IgD-negative memory B cell (primary cell): ENCODE measurements at regions not wholly inside any gene's neighbourhood (a gene's known extent, or its start where the extent isn't known, plus 50 kb on each side); places are given as distances from the start of the nearest gene placed in this dataset.

Source experiments
- H3K27ac Mint-ChIP-seq, 3 donors: one replicate each; pipeline ENCODE4 v1.8.0; 2020 to 2022; ENCODE audit warnings: mild to moderate bottlenecking in 3 of 3, mixed read lengths in 3 of 3, moderate library complexity in 1 of 3
- H3K27me3 Mint-ChIP-seq: one replicate; pipeline ENCODE4 v1.8.0; 2021; ENCODE audit warnings: mixed read lengths
- H3K36me3 Mint-ChIP-seq: one replicate; pipeline ENCODE4 v1.8.0; 2020; ENCODE audit warnings: mild to moderate bottlenecking, mixed read lengths
- H3K4me1 Mint-ChIP-seq, 3 donors: one replicate each; pipeline ENCODE4 v1.8.0; 2020 to 2022; ENCODE audit warnings: mixed read lengths in 3 of 3, mild to moderate bottlenecking in 1 of 3
- H3K4me3 Mint-ChIP-seq, 4 donors: one replicate each; pipeline ENCODE4 v1.8.0; 2020 to 2022; ENCODE audit warnings: mild to moderate bottlenecking in 4 of 4, mixed read lengths in 4 of 4, moderate library complexity in 3 of 4
- H3K9me3 Mint-ChIP-seq, 3 donors: one replicate each; pipeline ENCODE4 v1.8.0; 2020 to 2021; ENCODE audit warnings: mixed read lengths in 3 of 3, mild to moderate bottlenecking in 1 of 3

DNA sequence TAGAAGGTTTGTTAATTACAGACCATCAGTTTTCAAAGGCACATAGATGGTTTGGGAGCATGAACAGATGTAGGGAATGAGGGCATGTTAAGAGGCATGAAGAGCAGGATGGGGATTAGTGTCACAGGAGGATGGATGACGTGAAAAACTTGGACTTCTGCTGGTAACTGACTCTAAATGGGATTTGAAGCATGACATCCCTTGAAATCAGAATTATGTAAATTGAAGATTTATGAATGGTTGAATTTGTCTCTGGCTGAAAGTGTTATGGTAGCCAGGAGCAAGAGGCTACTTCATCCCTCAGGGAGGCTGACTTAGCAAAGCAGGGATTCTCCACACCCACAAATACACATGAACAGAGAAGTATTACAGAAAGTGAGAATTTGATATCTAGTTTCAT lies 454.6 kb downstream of the MAGEB5 start:
- Mint-ChIP-seq H3K4me1 (no peaks in the 10 kb centered on the region), H3K9me3 (peaks cover 0 to 7% (median 6%) of the 10 kb centered on the region in 3 donors), H3K4me3 (no peak overlapping the region), H3K27ac (no peak overlapping the region), H3K36me3 (no peaks in the 10 kb centered on the region), H3K27me3 (no peaks in the 10 kb centered on the region)

DNA sequence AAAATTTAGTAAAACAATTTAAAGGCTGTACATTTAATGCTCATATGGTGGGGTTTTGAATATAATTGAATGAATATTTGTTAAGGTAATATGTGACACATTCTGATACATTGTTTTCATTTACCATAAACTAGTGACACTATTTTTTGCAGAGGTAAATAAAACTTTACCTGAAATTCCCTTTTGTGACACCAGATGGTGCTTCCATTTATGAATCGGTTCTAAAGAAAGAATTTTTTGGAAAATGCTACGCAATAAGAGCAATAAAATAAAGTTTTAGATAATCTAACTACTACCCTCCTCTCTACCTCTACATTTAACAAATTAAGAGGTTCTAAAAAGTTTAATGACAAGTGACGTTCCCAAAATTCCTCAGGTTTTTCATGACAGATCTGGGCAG lies 448.9 kb downstream of the MAGEB5 start:
- no peak overlapping the region for H3K27ac Mint-ChIP-seq
- no peaks in the 10 kb centered on the region for H3K4me1 Mint-ChIP-seq
- H3K27me3 Mint-ChIP-seq, result no peaks in the 10 kb centered on the region
- H3K4me3 Mint-ChIP-seq, result no peak overlapping the region
- H3K36me3 Mint-ChIP-seq, result no peaks in the 10 kb centered on the region
- H3K9me3 Mint-ChIP-seq, result peaks cover 0 to 4% (median 2%) of the 10 kb centered on the region in 3 donors

DNA sequence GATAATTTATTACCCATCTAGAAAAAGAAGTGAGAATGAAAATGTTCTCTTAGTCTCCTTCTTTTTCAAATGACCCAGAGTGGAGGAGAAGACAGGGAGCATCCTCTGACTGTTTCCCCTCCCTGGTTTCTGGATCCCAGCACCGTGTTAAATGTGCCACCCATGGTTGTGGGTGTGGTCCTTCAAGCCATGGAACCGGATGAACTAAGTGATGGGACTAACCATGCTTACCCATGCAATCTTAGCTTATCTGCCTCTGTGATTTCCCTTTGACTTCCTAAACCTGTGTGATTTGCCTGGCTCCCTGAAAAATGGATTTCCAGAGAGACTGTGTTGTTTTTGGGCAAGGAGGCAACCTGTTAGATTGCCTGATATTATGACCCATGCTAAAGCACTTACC lies 437.1 kb downstream of the MAGEB5 start:
- no peak overlapping the region for H3K4me3 Mint-ChIP-seq
- H3K4me1 Mint-ChIP-seq, result no peaks in the 10 kb centered on the region
- H3K27me3 Mint-ChIP-seq, result no peaks in the 10 kb centered on the region
- no peaks in the 10 kb centered on the region for H3K36me3 Mint-ChIP-seq
- peaks cover 2 to 7% (median 6%) of the 10 kb centered on the region in 3 donors for H3K9me3 Mint-ChIP-seq
- no peak overlapping the region for H3K27ac Mint-ChIP-seq

DNA sequence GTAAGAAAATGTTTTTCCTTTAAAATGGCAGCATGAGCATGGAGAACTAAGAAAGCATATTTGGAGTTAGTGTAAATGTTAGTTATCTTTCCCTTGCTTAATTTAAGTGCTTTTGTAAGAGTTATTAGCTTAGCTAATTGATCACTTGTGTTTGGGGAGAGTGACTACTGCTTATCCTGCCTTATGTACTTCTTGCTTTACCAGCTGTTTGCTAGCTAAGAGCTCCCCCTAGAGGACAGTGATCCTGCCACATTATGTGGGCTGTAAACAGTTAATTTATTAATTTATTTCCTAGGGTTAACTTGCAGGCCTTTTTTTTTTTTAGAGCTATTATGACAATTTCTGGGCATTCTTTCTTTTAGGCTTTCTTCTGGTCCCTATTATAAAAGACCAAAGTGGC lies 435.8 kb downstream of the MAGEB5 start:
- no peaks in the 10 kb centered on the region for H3K36me3 Mint-ChIP-seq
- H3K9me3 Mint-ChIP-seq, result peaks cover 2 to 7% (median 6%) of the 10 kb centered on the region in 3 donors
- no peaks in the 10 kb centered on the region for H3K4me1 Mint-ChIP-seq
- H3K27ac Mint-ChIP-seq, result no peak overlapping the region
- H3K4me3 Mint-ChIP-seq, result no peak overlapping the region
- no peaks in the 10 kb centered on the region for H3K27me3 Mint-ChIP-seq

DNA sequence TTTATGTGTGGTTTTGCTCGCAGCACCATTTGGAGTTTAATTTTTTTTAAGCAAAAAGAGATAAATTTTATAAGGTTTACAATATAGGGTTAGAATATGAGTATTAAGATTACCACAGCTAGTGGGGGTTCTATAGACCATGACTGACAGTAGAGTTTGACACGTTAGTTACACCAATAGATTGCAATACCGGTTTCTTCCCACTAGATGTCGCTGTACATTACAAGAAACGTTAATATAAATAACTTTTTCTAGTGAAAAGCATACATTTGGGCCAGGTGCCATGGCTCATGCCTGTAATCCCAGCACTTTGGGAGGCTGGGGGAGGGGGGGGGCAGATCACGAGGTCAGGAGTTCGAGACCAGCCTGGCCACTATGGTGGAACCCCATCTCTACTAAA lies 433.6 kb downstream of the MAGEB5 start:
- Mint-ChIP-seq H3K27me3 (no peaks in the 10 kb centered on the region), H3K36me3 (no peaks in the 10 kb centered on the region), H3K9me3 (peaks cover 4 to 6% (median 6%) of the 10 kb centered on the region in 3 donors), H3K27ac (no peak overlapping the region), H3K4me3 (no peak overlapping the region), H3K4me1 (peaks cover 0 to 1% (median 0%) of the 10 kb centered on the region in 3 donors)

DNA sequence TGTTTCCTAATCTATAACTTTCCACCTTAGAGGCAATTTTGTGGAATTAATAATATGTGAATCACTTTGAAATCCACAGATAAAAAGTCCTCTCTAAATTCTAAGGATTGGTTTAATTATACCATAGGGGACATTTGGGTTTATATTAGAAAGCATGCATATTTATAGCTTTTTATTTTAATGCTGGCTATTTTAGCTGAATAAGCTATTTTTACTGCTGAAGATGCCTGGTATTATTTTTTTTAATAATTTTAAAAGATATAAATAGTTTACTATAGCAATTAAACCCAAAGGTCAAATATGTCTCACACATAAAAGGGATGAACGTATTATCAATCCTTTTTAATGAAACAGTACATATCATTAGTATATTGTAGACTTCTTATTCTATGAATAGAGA lies 415.4 kb downstream of the MAGEB5 start:
- Mint-ChIP-seq H3K4me3 (no peak overlapping the region), H3K4me1 (no peaks in the 10 kb centered on the region), H3K36me3 (no peaks in the 10 kb centered on the region), H3K9me3 (no peaks in the 10 kb centered on the region), H3K27me3 (no peaks in the 10 kb centered on the region), H3K27ac (no peak overlapping the region)

DNA sequence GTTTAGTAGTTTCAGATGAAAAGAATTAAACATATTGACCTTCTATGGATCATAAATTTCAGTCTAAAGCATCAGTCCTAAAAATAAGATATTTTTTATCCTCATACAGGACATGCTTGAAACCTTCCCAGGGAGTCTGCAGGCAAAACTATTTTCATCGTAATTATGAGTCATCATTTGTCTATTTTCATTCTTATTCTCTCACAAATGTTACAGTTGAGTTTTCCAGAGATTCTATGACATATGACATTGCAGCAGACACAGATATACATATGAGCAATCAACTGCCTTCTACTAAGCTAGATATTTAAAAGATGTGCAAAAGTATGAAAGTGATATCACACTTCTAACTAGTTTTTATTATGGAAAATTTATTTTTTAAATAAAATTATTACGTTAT lies 398.0 kb downstream of the MAGEB5 start:
- Mint-ChIP-seq H3K27ac (no peak overlapping the region), H3K9me3 (peaks cover 0 to 4% (median 0%) of the 10 kb centered on the region in 3 donors), H3K27me3 (no peaks in the 10 kb centered on the region), H3K36me3 (no peaks in the 10 kb centered on the region), H3K4me3 (no peak overlapping the region), H3K4me1 (no peaks in the 10 kb centered on the region)

DNA sequence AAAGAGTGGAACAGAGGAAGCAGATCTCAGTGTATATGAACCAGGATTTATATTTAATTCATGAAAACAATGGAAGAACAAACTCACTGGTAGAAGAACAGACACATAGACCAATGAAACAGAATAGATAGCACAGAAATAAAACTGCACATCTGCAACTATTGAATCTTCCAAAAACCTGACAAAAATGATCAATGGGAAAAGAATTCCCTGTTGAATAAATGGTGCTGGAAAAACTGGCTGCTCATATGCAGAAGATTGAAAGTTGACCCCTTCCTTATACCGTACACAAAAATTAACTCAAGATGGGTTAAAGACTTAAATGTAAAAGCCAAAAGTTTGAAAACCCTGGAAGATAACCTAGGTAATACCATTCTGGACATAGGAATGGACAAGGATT lies 391.0 kb downstream of the MAGEB5 start:
- H3K27ac Mint-ChIP-seq, result no peak overlapping the region
- no peaks in the 10 kb centered on the region for H3K4me1 Mint-ChIP-seq
- H3K4me3 Mint-ChIP-seq, result no peak overlapping the region
- H3K27me3 Mint-ChIP-seq, result no peaks in the 10 kb centered on the region
- peaks cover 0 to 2% (median 0%) of the 10 kb centered on the region in 3 donors for H3K9me3 Mint-ChIP-seq
- H3K36me3 Mint-ChIP-seq, result no peaks in the 10 kb centered on the region

DNA sequence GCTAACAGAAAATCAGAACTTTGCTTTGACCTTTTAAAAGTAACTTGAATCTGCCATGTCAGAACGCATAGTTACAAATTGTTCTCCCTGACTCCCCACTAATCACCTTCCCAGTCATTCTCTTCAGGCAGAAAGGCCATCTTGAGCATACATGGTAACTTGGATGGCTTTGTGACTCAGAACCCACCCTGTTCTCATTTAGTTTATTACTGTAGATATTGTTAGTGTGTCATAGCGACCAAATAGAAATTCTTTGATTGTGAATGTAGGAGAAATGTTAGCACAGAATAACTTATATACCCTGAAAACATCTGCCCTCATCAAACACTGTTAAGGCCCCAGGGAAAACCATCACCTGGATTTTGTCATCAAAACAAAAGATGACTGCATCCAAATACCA lies 382.0 kb downstream of the MAGEB5 start:
- Mint-ChIP-seq H3K27me3 (no peaks in the 10 kb centered on the region), H3K4me3 (no peak overlapping the region), H3K4me1 (no peaks in the 10 kb centered on the region), H3K9me3 (peaks cover 0 to 2% (median 0%) of the 10 kb centered on the region in 3 donors), H3K27ac (no peak overlapping the region), H3K36me3 (no peaks in the 10 kb centered on the region)

DNA sequence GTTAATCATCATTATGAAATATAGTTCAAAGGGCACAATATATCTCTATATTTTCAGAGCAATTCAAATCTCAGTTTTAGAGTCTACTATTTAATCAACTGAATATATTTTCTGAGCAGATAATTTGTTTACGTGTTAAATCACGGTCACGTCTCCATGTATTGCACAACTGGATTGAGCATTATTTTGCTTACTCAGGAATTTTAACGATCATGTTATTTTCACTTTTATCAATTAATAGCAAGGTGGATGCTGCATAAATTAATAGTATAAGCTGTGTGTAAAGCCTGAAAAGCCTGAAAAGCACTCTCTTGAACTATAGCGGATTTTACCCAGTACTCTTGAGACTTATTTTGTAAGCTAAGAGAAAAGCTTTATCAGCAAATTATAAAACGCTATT lies 374.9 kb downstream of the MAGEB5 start:
- Mint-ChIP-seq H3K4me1 (no peaks in the 10 kb centered on the region), H3K27me3 (no peaks in the 10 kb centered on the region), H3K36me3 (no peaks in the 10 kb centered on the region), H3K27ac (no peak overlapping the region), H3K4me3 (no peak overlapping the region), H3K9me3 (peaks cover 0 to 3% (median 0%) of the 10 kb centered on the region in 3 donors)

DNA sequence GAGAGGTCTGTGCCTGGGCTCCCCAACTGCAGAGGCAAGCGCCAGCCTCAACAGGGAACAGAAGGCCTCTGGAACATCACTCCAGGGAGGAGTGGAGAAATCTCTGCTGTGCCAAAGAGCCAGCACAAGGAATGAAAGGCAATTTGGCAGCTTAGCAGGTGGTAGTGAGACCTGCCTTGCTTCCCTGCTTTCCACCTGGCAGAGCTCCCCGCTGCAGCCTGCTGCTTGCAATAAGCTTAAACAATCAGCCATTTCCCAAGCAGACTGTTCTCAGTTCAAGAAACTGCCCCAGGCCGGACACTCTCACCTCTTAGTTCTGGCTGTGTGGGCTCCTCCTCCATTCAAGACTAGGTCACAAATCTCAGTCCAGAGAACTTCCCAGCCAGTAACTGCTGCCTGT lies 370.6 kb downstream of the MAGEB5 start:
- H3K36me3 Mint-ChIP-seq, result no peaks in the 10 kb centered on the region
- H3K9me3 Mint-ChIP-seq, result peaks cover 0 to 5% (median 3%) of the 10 kb centered on the region in 3 donors
- no peaks in the 10 kb centered on the region for H3K4me1 Mint-ChIP-seq
- H3K27me3 Mint-ChIP-seq, result no peaks in the 10 kb centered on the region
- H3K4me3 Mint-ChIP-seq, result no peak overlapping the region
- no peak overlapping the region for H3K27ac Mint-ChIP-seq

DNA sequence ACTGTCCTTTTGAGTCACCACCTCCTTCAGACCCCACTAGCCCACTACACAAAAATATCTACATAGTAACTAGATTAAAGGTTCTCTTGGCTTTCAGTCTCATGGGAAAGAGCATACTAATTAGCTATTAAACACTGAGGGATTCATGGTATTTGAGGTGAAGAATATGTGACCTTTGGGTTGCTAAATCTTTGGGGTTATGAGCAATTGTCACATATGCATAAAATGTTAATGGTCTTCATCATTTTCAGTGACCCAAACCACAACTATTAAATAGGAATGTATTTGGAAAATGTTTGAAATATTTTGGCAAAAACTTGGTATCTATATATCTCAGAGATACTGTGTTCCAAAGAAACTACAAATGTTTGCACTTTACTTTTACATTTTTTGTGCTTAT lies 365.1 kb downstream of the MAGEB5 start:
- no peak overlapping the region for H3K27ac Mint-ChIP-seq
- no peaks in the 10 kb centered on the region for H3K4me1 Mint-ChIP-seq
- no peak overlapping the region for H3K4me3 Mint-ChIP-seq
- no peaks in the 10 kb centered on the region for H3K27me3 Mint-ChIP-seq
- no peaks in the 10 kb centered on the region for H3K36me3 Mint-ChIP-seq
- peaks cover 3 to 7% (median 5%) of the 10 kb centered on the region in 3 donors for H3K9me3 Mint-ChIP-seq

DNA sequence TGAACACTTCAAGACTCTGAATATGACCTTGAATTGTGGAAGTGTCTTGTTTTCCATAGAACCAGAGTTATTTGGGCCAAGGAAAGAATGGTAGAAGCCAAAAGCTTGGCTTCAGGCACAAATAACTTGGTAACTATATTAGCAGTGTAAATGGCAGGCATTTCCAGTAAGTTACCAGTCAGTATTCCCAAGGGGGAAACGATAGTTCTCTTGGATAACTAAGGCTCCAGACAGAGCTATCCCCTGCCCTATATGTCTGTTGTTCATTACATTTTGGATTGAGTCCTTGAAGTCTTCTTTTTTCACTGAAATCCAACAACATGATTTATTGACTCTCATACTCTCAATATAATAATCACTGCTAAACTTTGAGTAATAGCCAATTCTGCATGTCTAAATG lies 364.1 kb downstream of the MAGEB5 start:
- H3K4me3 Mint-ChIP-seq, result no peak overlapping the region
- H3K9me3 Mint-ChIP-seq, result peaks cover 3 to 7% (median 5%) of the 10 kb centered on the region in 3 donors
- H3K27me3 Mint-ChIP-seq, result no peaks in the 10 kb centered on the region
- no peaks in the 10 kb centered on the region for H3K4me1 Mint-ChIP-seq
- H3K36me3 Mint-ChIP-seq, result no peaks in the 10 kb centered on the region
- no peak overlapping the region for H3K27ac Mint-ChIP-seq

DNA sequence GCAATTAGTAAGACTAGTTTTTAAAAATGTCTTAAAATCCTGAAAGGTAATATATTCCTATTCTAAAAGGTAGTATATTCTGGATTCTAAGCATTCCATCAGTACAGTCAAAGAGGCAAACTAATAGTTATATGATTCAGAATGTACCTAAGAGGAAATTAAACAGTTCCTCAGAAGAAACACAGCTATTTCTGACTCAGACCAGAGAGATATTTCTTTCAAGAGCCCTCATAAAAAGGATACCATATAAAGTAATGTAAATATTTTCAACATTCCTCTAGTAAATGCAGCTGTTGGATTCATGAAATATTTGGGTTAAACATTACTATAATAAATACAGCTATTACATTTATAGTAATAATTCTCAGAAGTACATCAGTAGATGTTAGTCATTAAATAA lies 358.3 kb downstream of the MAGEB5 start:
- Mint-ChIP-seq H3K27ac (no peak overlapping the region), H3K27me3 (no peaks in the 10 kb centered on the region), H3K4me3 (no peak overlapping the region), H3K36me3 (no peaks in the 10 kb centered on the region), H3K9me3 (peaks cover 0 to 7% (median 3%) of the 10 kb centered on the region in 3 donors), H3K4me1 (no peaks in the 10 kb centered on the region)

DNA sequence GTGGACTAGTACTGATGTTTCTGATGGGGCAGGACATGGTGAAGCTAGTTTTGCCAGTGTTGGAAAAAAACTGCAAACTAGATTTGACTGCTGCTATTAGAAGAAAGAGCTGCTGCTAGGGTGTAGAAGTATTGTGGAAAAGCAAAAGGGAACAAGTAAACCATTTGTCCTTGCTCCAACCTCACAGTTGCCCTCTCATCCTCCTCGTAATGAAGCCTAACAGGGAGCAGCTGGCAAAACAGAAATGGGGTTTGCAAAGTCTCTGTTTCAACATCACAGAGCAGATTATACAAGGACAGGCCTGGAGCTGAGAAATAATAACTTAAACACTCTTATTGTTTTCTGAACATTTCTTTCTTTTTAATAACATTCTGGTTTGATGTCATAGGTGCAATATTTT lies 346.2 kb downstream of the MAGEB5 start:
- no peak overlapping the region for H3K4me3 Mint-ChIP-seq
- H3K9me3 Mint-ChIP-seq, result no peaks in the 10 kb centered on the region
- no peaks in the 10 kb centered on the region for H3K4me1 Mint-ChIP-seq
- H3K27ac Mint-ChIP-seq, result peak overlapping the region in 1 of 3 donors; percentile 4
- H3K36me3 Mint-ChIP-seq, result no peaks in the 10 kb centered on the region
- no peaks in the 10 kb centered on the region for H3K27me3 Mint-ChIP-seq

DNA sequence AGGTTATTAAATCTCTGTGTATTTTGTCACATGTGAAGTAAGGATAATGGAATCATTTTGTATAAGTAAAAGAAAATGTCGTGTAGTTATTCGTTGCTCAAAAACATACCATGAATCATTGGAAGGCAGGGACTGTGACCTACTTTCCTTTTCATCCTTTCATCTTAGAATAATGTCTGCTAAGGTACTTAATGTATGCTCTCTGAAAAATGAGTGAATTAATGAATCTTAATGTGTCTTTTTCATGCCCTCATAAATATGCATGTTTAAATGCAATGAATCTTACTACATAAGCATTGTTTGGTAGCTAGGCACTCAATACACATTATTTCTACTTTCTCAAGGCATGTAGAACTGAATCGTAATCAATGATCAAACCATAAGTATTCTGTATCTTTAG lies 343.9 kb downstream of the MAGEB5 start:
- no peaks in the 10 kb centered on the region for H3K27me3 Mint-ChIP-seq
- H3K4me3 Mint-ChIP-seq, result no peak overlapping the region
- no peaks in the 10 kb centered on the region for H3K4me1 Mint-ChIP-seq
- H3K9me3 Mint-ChIP-seq, result peaks cover 0 to 5% (median 0%) of the 10 kb centered on the region in 3 donors
- no peak overlapping the region for H3K27ac Mint-ChIP-seq
- no peaks in the 10 kb centered on the region for H3K36me3 Mint-ChIP-seq
